Activated CD4-positive, alpha-beta T cell treated with anti-CD3 and anti-CD28 coated beads, Interleukin-2, amount 50 U/mL, for 4 hours (primary cell): ENCODE measurements at regions not wholly inside any gene's neighbourhood (a gene's known extent, or its start where the extent isn't known, plus 50 kb on each side); places are given as distances from the start of the nearest gene placed in this dataset.

Experiments used
- DNase-seq, 2 experiments: peaks; one replicate each; pipeline ENCODE4 v3.0.0-alpha.2; 2020

GRCh38 chr19:33900817-33901216, 104.1 kb downstream of the KCTD15 start:
- DNase-seq, result no peak

DNA sequence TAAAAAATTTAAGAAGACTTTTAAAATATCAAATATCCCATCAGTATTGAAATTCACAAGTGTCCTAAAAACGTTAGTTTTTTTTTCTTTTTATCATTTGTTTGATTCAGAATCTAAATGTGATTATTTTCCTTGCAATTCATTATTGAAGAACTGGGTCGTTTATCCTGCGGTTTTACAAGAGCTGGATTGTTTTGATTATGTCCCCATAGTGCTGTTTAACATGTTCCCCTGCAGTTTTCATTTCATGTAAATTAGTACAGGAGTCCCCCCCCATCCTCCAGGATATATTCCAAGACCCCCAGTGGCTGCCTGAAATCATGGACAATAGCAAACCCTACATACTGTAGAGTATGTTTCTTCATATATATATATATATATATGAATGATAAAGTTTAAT, 105.7 kb downstream of the KCTD15 start:
- no peak for DNase-seq

- DNase-seq, result no peak
These were observed 106.3 kb downstream of the KCTD15 start for GRCh38 chr19:33902802-33903488.

- DNase-seq, result no peak
These were observed 106.8 kb downstream of the KCTD15 start for GRCh38 chr19:33903489-33903850.

DNA sequence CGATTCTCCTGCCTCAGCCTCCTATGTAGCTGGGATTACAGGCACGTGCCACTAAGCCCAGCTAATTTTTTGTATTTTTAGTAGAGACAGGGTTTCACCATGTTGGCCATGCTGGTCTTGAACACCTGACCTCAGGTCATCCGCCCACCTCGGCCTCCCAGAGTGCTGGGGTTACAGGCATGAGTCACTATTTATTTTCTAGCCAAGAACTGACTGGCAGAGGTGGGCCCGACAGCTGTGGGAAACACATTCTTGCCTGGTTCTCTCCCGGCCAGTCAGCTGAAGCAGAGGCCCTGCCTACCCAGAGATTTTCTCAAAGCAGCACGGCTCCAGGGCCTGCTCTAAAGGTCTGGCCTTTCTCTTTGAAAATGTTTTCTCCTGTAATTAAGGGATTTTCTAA, 108.0 kb downstream of the KCTD15 start:
- no peak for DNase-seq

DNA sequence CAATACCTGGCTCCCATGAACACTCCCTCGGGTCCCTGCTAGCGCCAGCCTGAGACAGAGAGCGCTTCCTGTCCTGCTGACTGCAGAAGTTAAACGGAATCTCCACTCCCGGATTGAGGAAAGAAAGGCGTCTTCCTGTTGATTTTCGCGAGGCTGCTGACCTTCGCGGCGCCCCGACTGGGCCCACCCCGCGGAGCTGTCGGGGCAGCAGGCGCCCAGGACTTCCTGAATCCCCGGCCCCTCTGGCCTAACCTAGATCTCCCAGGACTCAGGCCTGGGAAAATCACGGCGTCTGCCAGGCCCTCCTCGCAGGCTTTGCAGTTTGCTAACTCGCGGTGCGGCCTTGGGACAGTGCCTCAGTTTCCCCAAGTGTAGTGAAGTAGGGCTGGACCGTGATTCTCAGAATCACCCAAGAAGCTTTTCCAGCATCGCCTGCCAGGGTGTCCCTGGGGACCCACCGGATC, 108.8 kb downstream of the KCTD15 start:
- DNase-seq, result no peak

DNA sequence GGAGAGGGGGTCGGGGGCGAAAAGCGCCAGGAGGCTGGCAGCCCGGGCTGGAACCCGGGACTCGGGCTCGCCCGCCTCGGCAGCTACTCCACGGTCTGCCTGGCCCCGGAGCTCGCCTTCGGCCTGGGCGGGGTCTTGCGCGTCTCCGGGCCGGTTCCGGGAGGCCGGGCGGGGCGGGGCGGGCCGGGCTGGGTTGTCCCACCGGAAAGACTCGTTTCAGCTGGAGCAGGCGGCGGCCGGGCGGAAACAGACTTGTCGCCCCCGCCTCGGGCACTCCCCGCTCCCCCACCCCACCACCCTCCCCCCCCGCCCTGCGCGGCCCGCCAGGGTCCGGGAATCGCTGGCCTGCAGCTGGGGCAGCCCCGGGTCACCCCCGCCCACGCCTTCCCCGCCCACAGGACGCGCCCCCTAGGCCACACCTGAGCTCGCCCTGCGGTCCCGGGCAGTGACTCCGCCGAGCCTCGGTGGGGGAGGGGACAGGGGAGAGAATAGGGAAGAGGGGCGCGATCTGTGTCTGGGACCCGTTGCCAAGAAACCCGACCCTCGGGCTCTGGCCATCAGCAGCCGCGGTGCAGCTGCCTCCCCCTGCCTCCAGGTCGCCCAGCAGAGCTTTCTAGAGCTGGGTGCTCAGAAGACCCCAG, 109.4 kb downstream of the KCTD15 start:
- DNase-seq, result no peak

- no peak for DNase-seq
These were observed 110.1 kb downstream of the KCTD15 start for GRCh38 chr19:33906578-33907335.

- DNase-seq, result no peak
These were observed 114.3 kb downstream of the KCTD15 start for GRCh38 chr19:33910922-33911321.

DNA sequence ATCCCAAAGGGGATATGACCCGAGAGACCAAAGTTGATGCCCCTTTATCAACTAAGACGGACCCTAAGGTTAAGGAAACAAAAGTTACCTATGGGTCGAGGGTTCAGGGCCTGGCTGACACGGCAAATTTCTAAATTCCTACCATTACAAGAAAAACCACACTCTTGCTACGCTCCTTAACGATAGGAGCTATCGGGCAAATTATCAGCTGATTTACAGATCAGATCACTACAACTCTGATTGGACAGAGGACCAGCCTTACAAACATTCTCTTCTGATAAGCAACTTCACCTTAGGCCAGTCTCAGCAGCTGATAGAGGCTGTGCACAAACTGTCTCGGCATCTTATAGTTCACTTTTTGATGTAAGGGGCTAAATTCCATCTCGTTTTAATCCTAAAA, 117.9 kb downstream of the KCTD15 start:
- no peak for DNase-seq

GRCh38 chr19:33916792-33917191, 120.1 kb downstream of the KCTD15 start:
- no peak for DNase-seq

- DNase-seq, result no peak
These were observed 122.6 kb downstream of the KCTD15 start for GRCh38 chr19:33919291-33919690.

DNA sequence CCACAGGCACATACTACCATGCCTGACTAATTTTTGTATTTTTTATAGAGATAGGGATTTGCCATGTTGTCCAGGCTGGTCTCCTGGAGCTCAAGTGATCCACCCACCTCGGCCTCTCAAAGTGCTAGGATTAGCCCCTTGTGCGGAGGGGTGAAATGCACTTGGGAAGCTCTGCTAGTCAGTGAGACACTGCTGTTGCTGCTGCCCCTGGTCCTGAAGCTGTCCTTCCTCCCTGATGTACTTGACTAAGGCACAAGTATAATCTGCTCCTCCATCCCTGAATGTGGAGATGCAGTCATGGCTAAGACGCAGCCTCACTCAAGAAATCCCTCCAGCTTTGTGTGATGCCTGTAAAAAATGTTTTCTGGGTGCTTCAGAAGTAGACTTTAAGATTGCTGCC, 124.5 kb downstream of the KCTD15 start:
- no peak for DNase-seq

DNA sequence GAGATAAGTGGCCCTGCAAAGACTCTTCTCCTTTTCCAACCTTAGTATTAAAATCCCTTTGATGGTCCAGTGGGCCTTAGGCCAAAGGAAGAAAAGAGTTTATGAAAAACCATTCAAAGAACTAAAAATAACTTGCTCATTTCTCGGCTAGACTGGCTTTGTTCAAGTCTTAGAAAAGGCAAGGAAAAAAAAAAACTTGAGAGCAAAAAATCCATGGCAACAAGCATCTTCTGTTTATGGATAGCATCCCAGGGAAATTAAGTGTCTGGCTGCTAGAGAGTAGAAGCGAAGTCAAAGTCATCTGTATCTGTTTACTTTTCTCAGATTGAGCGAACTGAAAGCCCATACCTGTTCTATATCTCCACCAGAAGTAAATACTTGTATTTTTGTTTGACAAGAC, 129.6 kb downstream of the KCTD15 start:
- no peak for DNase-seq

- no peak for DNase-seq
These were observed 131.3 kb downstream of the KCTD15 start for GRCh38 chr19:33927789-33928457.

- DNase-seq, result no peak
These were observed 131.8 kb downstream of the KCTD15 start for GRCh38 chr19:33928458-33928950.

DNA sequence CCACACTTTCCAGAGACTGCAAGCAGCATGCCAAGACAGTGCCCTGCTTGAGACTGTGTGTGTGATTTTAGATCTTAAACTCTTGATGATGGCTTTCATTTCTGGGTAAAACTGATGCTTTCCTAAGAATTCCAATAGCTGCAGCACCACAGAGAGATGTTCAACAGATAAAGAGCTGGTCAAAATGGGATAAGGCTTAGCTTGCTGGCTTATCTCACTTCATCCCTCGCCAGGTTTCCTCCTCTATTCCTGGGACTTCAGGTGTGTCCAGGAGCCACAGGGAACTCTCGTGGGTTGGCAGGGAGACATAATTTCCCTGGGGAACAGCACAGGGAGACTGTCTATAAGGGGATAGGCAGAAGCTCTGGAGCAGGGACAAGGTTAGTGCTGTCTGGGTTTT, 137.3 kb downstream of the KCTD15 start:
- DNase-seq, result no peak

GRCh38 chr19:33938821-33939220, 142.2 kb downstream of the KCTD15 start:
- DNase-seq, result no peak

DNA sequence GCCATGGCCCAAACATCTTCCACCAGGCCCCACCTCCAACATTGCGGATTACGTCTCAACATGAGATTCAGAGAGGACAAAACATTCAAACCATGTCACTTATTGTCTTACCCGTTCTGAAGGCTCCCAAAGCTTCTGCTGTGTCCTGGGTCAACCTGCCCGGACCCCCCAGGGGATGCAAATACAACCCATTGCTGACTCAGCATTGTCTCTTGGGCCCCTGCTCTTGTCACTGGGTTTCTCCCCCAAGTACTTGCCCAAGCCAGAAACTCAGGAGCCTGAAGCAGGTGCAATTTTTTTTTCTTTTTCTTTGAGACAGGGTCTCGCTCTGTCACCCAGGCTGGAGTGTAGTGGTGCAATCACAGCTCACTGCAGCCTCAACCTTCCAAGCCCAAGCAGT, 144.5 kb downstream of the KCTD15 start:
- no peak for DNase-seq

GRCh38 chr19:33946535-33947264, 150.0 kb downstream of the KCTD15 start:
- DNase-seq, result no peak

DNA sequence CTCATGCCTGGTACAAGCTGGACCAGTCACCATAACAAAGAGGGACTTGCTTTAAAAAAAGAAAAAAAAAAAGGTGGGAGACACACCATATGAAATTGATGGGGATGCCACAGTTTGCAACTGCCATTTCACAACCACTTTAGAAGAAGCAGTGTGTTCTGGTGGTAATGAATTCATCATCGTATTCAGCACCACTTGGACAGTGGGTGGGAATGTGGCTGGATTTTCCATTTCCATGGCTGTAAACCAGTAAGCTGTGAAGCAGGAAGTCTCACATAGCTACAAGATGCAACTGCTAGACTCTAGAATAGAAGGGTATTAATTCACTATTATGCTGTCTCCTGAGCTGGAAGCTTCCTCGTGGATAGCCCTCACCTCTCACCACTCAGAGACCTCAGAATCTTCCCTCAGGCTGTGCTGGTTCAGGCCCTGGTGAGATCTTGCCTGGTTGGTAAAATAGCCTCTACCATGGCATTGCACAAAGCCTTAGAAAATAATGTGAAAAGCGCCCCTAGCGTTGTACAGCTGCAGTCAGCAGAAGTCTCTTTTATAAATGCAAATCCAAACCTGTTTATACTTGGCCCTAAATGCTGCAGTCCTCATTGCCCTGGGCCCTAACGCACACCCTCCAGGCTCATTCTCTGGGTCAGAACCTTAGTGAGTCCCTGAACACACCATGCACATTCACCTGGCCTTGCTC, 150.7 kb downstream of the KCTD15 start:
- DNase-seq, result no peak
